NCI-H2227 (cell line): ENCODE measurements at regions not wholly inside any gene's neighbourhood (a gene's known extent, or its start where the extent isn't known, plus 50 kb on each side); places are given as distances from the start of the nearest gene placed in this dataset.

Experiments used
- DNase-seq: peaks from one replicate; lab custom pipeline; 2025; ENCODE audit not compliant: unreplicated experiment; lab: John Stamatoyannopoulos, UW

GRCh38 chr11:127218275-127218608 lies 217.7 kb upstream of the KIRREL3 start:
- DNase-seq: no peak

GRCh38 chr11:127217452-127218274 lies 217.1 kb upstream of the KIRREL3 start:
- no peak for DNase-seq

GRCh38 chr11:127205688-127206217 lies 205.2 kb upstream of the KIRREL3 start:
- no peak for DNase-seq

- DNase-seq: no peak
These were observed 202.9 kb upstream of the KIRREL3 start for GRCh38 chr11:127203490-127203889.

- DNase-seq: no peak
These were observed 201.5 kb upstream of the KIRREL3 start for GRCh38 chr11:127202105-127202504.

- DNase-seq: no peak
These were observed 198.8 kb upstream of the KIRREL3 start for GRCh38 chr11:127199306-127199801.

GRCh38 chr11:127195501-127196120 lies 195.0 kb upstream of the KIRREL3 start:
- DNase-seq: no peak

- no peak for DNase-seq
These were observed 194.0 kb upstream of the KIRREL3 start for GRCh38 chr11:127194521-127194920.

- DNase-seq: no peak
These were observed 193.4 kb upstream of the KIRREL3 start for GRCh38 chr11:127193950-127194349.

- peak; percentile 67 for DNase-seq
These were observed 191.1 kb upstream of the KIRREL3 start for GRCh38 chr11:127191689-127192088.

- no peak for DNase-seq
These were observed 190.7 kb upstream of the KIRREL3 start for GRCh38 chr11:127191261-127191660.

GRCh38 chr11:127182586-127183203 lies 182.1 kb upstream of the KIRREL3 start:
- DNase-seq: peak; percentile 75

- DNase-seq: no peak
These were observed 156.7 kb upstream of the KIRREL3 start for GRCh38 chr11:127157225-127157624.

GRCh38 chr11:127149410-127149809 lies 148.8 kb upstream of the KIRREL3 start:
- DNase-seq: no peak

- DNase-seq: no peak
These were observed 142.7 kb upstream of the KIRREL3 start for GRCh38 chr11:127143251-127143650.

GRCh38 chr11:127138613-127139012 lies 138.0 kb upstream of the KIRREL3 start:
- no peak for DNase-seq

GRCh38 chr11:127137771-127138280 lies 137.3 kb upstream of the KIRREL3 start:
- no peak for DNase-seq

GRCh38 chr11:127136438-127136837 lies 135.9 kb upstream of the KIRREL3 start:
- no peak for DNase-seq

GRCh38 chr11:127135256-127135655 lies 134.7 kb upstream of the KIRREL3 start:
- no peak for DNase-seq

- no peak for DNase-seq
These were observed 132.5 kb upstream of the KIRREL3 start for GRCh38 chr11:127133061-127133460.

- DNase-seq: no peak
These were observed 129.8 kb upstream of the KIRREL3 start for GRCh38 chr11:127130321-127130720.

- no peak for DNase-seq
These were observed 126.4 kb upstream of the KIRREL3 start for GRCh38 chr11:127126986-127127385.
